ENCODE measurements at regions not wholly inside any gene's neighbourhood (a gene's known extent, or its start where the extent isn't known, plus 50 kb on each side); places are given as distances from the start of the nearest gene placed in this dataset.
A peak's percentile ranks its signal among the peaks of the same experiment; 100 is the strongest.

- no peak for TF ChIP-seq FUBP1 (CRISPR knock-in tag; IDR thresholded peaks at IDR 0.05; ENCODE audit: borderline replicate concordance)
- TF ChIP-seq BRD4 (CRISPR knock-in tag; IDR thresholded peaks at IDR 0.05): no peak
- no peak for TF ChIP-seq RAD21 (CRISPR knock-in tag; IDR thresholded peaks at IDR 0.05)
- no peak for TF ChIP-seq ZNF597 (CRISPR knock-in tag; IDR thresholded peaks at IDR 0.05)
- TF ChIP-seq MED8 (CRISPR knock-in tag; IDR thresholded peaks at IDR 0.05; ENCODE audit: insufficient replicate concordance): peak; percentile 42
- peak; percentile 40 for TF ChIP-seq ZNF772 (CRISPR knock-in tag; IDR thresholded peaks at IDR 0.05)
- no peak for TF ChIP-seq ARNTL (CRISPR knock-in tag; IDR thresholded peaks at IDR 0.05)
- 0 out of 2 replicates have a peak, but pooled peaks have one; percentile 10 for TF ChIP-seq ZNF143 (CRISPR knock-in tag; IDR thresholded peaks at IDR 0.05)
- no peak for TF ChIP-seq ARNT2 (CRISPR knock-in tag; IDR thresholded peaks at IDR 0.05; ENCODE audit: low read depth)
- 0 out of 2 replicates have a peak, but pooled peaks have one; percentile 29 for TF ChIP-seq ZNF710 (CRISPR knock-in tag; IDR thresholded peaks at IDR 0.05; ENCODE audit: borderline replicate concordance)
- no peak for TF ChIP-seq ZSCAN29 (CRISPR knock-in tag; conservative IDR thresholded peaks at IDR 0.05)
- no peak for TF ChIP-seq AKNA (CRISPR knock-in tag; IDR thresholded peaks at IDR 0.05; ENCODE audit: borderline replicate concordance)
- no peak for TF ChIP-seq GABPA (IDR thresholded peaks at IDR 0.05; ENCODE audit: low read depth, low read length)
- TF ChIP-seq GABPA (CRISPR knock-in tag; IDR thresholded peaks at IDR 0.05; ENCODE audit: low read depth): 0 out of 2 replicates have a peak, but pooled peaks have one; percentile 16
- TF ChIP-seq ZMYM4 (CRISPR knock-in tag; IDR thresholded peaks at IDR 0.05): no peak
- no peak for TF ChIP-seq ZNF362 (CRISPR knock-in tag; IDR thresholded peaks at IDR 0.05; ENCODE audit: borderline replicate concordance)
- no peak for TF ChIP-seq SATB2 (CRISPR knock-in tag; IDR thresholded peaks at IDR 0.05)
- TF ChIP-seq TP53 (CRISPR knock-in tag; conservative IDR thresholded peaks at IDR 0.05): no peak
- no peak for TF ChIP-seq ATF1 (CRISPR knock-in tag; IDR thresholded peaks at IDR 0.05)
- TF ChIP-seq SAP130 (CRISPR knock-in tag; IDR thresholded peaks at IDR 0.05; ENCODE audit: low read depth): no peak
Observed at GRCh38 chr16:85171759-85172454, 59.6 kb upstream of the CIBAR2 start (continued).
